ENCODE measurements at regions not wholly inside any gene's neighbourhood (a gene's known extent, or its start where the extent isn't known, plus 50 kb on each side); places are given as distances from the start of the nearest gene placed in this dataset.

DNA sequence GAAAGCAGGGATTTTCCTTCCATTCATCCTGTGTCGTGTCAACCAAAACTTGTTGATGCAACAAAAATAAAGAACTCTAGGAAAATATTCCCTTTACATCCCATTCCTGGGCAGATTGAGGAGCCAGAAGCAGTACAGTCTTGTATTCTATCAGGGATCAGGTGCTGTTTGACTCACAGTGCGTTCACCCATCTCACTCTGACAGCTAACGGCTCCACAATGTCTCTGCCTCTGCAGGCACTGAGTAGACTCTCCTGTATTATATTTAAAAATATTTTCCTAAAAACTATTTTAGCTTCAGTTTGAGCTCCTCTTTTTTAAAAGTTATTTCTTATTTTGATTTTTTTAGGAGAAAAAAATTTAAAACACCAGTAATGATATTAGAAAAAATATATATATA is 600.6 kb upstream of the SALL3 start:
- WGBS, 2 donors (ENCODE audit: extremely low coverage in 2 of 2, insufficient read length in 2 of 2, insufficient replicate concordance in 1 of 2) = no CpG with 5 or more reads among the region's 3 CpGs
- no peak overlapping the region for H2BK15ac ChIP-seq (ENCODE audit: low read length)
- no peak overlapping the region for H3K14ac ChIP-seq (ENCODE audit: low read length)
- no peak overlapping the region for H3K9ac ChIP-seq (ENCODE audit: low read depth, low read length, poor library complexity)
- H3K23ac ChIP-seq (ENCODE audit: low read depth, low read length, poor library complexity) = no peak overlapping the region
- H3K18ac ChIP-seq (ENCODE audit: low read length) = no peak overlapping the region
- no peak overlapping the region for H2BK5ac ChIP-seq (ENCODE audit: low read length)
- no peak for DNase-seq (ENCODE audit: low spot score)
- H4K8ac ChIP-seq (ENCODE audit: low read depth, low read length) = no peak overlapping the region
- no peak overlapping the region for H2BK120ac ChIP-seq (ENCODE audit: low read depth, low read length)
- H3K4ac ChIP-seq (ENCODE audit: low read length) = no peak overlapping the region
- H3K27ac ChIP-seq (replicated peaks; ENCODE audit: low read length) = no peak overlapping the region
- peaks cover 0 to 5% (median 0%) of the 10 kb centered on the region in 3 experiments for H3K27me3 ChIP-seq (ENCODE audit: control insufficient read depth in 3 of 3, insufficient read depth in 3 of 3, low read depth in 1 of 3, low read length in 3 of 3)
- no peak overlapping the region for H3K4me2 ChIP-seq (ENCODE audit: insufficient read depth, low read length, poor library complexity, severe bottlenecking)
- no peak overlapping the region for H2AFZ ChIP-seq (ENCODE audit: low read length)
- H3K9me3 ChIP-seq (replicated peaks in 1 of 2; ENCODE audit: control insufficient read depth in 2 of 2, insufficient read depth in 1 of 2, low read depth in 1 of 2, low read length in 2 of 2) = no peaks in the 10 kb centered on the region
- H3K4me1 ChIP-seq (ENCODE audit: control insufficient read depth in 2 of 2, insufficient read depth in 1 of 2, low read depth in 1 of 2, low read length in 2 of 2) = peaks cover 0 to 2% of the 10 kb centered on the region in 2 donors
- no peaks in the 10 kb centered on the region for H3K36me3 ChIP-seq (replicated peaks in 1 of 2; ENCODE audit: control insufficient read depth in 2 of 2, insufficient read depth in 2 of 2, low read length in 2 of 2)
- no peak overlapping the region for H3K4me3 ChIP-seq (ENCODE audit: low read length in 2 of 2)
- no peaks in the 10 kb centered on the region for H3K79me1 ChIP-seq (ENCODE audit: low read depth, low read length)
- H4K91ac ChIP-seq (ENCODE audit: low read depth, low read length, poor library complexity) = no peak overlapping the region
- H2AK5ac ChIP-seq (ENCODE audit: low read depth, low read length) = no peak overlapping the region
- no peak overlapping the region for H2BK12ac ChIP-seq (ENCODE audit: low read length)

DNA sequence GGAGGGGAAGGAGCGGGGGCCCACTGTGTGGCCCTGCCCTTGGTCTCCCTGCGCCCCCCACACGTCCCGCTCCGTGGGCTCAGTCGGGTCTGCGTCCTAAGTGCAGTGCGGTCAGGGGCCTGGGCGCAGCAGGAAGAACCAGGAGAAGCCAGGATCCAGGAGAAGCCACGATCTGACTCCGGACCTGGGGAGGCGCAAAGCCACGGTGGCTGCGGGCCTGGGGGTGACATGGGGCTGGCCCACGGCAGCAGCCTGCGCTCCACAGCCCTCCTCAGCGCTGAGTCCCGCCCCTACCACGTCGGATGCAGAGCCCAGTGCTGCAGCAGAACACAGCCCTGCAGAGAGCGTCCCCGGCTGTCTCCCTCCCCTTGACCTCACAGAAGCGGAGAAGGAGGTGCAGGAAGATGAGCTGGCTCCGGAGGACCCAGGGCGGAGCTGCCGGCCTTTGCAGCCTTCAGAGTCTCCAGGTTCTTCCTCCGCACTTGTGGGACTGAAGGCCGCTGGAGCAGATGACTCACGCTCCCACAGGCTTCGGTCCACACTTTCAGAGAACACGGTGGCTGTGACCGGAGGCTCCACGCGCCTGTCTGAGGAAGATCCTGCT is 589.2 kb upstream of the SALL3 start:
- H3K4ac ChIP-seq (ENCODE audit: low read length) = no peak overlapping the region
- H3K36me3 ChIP-seq (replicated peaks in 1 of 2; ENCODE audit: control insufficient read depth in 2 of 2, insufficient read depth in 2 of 2, low read length in 2 of 2) = no peaks in the 10 kb centered on the region
- peak overlapping the region; percentile 18 for H3K23ac ChIP-seq (ENCODE audit: low read depth, low read length, poor library complexity)
- H3K9me3 ChIP-seq (replicated peaks in 1 of 2; ENCODE audit: control insufficient read depth in 2 of 2, insufficient read depth in 1 of 2, low read depth in 1 of 2, low read length in 2 of 2) = no peaks in the 10 kb centered on the region
- no peak overlapping the region for H2AFZ ChIP-seq (ENCODE audit: low read length)
- no peak overlapping the region for H2BK15ac ChIP-seq (ENCODE audit: low read length)
- no peak overlapping the region for H4K8ac ChIP-seq (ENCODE audit: low read depth, low read length)
- no peaks in the 10 kb centered on the region for H3K4me1 ChIP-seq (ENCODE audit: control insufficient read depth in 2 of 2, insufficient read depth in 1 of 2, low read depth in 1 of 2, low read length in 2 of 2)
- H2BK5ac ChIP-seq (ENCODE audit: low read length) = no peak overlapping the region
- no peak overlapping the region for H4K91ac ChIP-seq (ENCODE audit: low read depth, low read length, poor library complexity)
- H3K4me2 ChIP-seq (ENCODE audit: insufficient read depth, low read length, poor library complexity, severe bottlenecking) = no peak overlapping the region
- no peak overlapping the region for H3K27ac ChIP-seq (replicated peaks; ENCODE audit: low read length)
- H3K9ac ChIP-seq (ENCODE audit: low read depth, low read length, poor library complexity) = no peak overlapping the region
- peak overlapping the region; percentile 24 for H2AK5ac ChIP-seq (ENCODE audit: low read depth, low read length)
- no peaks in the 10 kb centered on the region for H3K27me3 ChIP-seq (ENCODE audit: control insufficient read depth in 3 of 3, insufficient read depth in 3 of 3, low read depth in 1 of 3, low read length in 3 of 3)
- no peaks in the 10 kb centered on the region for H3K79me1 ChIP-seq (ENCODE audit: low read depth, low read length)
- no CpG with 5 or more reads among the region's 34 CpGs for WGBS, 2 donors (ENCODE audit: extremely low coverage in 2 of 2, insufficient read length in 2 of 2, insufficient replicate concordance in 1 of 2)
- peak overlapping the region; percentile 88 for H3K18ac ChIP-seq (ENCODE audit: low read length)
- no peak overlapping the region for H2BK120ac ChIP-seq (ENCODE audit: low read depth, low read length)
- no peak for DNase-seq (ENCODE audit: low spot score)
- no peak overlapping the region for H3K14ac ChIP-seq (ENCODE audit: low read length)
- H3K4me3 ChIP-seq (ENCODE audit: low read length in 2 of 2) = no peak overlapping the region
- H2BK12ac ChIP-seq (ENCODE audit: low read length) = no peak overlapping the region

DNA sequence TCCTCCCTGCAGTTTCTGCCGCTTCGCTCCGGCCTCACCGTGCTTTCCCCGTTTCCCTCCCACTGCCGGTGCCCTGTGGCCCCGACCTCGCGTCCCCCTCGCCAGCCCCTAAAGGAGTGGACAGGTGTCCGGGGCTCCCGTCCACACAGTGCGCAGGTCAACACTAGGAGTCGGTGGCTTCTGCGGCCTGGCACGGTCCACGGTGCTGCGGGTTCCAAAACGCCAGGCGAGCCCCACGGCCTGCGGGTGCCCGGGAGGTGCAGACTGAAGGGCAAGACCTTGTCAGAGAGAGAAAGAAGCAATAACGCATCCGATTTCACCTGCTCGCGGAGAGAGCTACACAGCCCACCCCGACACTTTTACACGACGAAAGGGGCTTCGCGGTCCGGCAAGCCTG is 588.7 kb upstream of the SALL3 start:
- H4K91ac ChIP-seq (ENCODE audit: low read depth, low read length, poor library complexity) = no peak overlapping the region

GRCh38 chr18:78393086-78393862 is 586.3 kb upstream of the SALL3 start:
- H3K9me3 ChIP-seq (replicated peaks in 1 of 2; ENCODE audit: control insufficient read depth in 2 of 2, insufficient read depth in 1 of 2, low read depth in 1 of 2, low read length in 2 of 2) = peaks cover 0 to 2% of the 10 kb centered on the region in 2 donors
- H3K79me1 ChIP-seq (ENCODE audit: low read depth, low read length) = no peaks in the 10 kb centered on the region
- H3K9ac ChIP-seq (ENCODE audit: low read depth, low read length, poor library complexity) = no peak overlapping the region
- H3K27me3 ChIP-seq (ENCODE audit: control insufficient read depth in 3 of 3, insufficient read depth in 3 of 3, low read depth in 1 of 3, low read length in 3 of 3) = no peaks in the 10 kb centered on the region
- no peak overlapping the region for H3K18ac ChIP-seq (ENCODE audit: low read length)
- H3K23ac ChIP-seq (ENCODE audit: low read depth, low read length, poor library complexity) = no peak overlapping the region
- H2BK15ac ChIP-seq (ENCODE audit: low read length) = no peak overlapping the region
- no peak overlapping the region for H3K4ac ChIP-seq (ENCODE audit: low read length)
- no peak overlapping the region for H2BK120ac ChIP-seq (ENCODE audit: low read depth, low read length)
- H3K27ac ChIP-seq (replicated peaks; ENCODE audit: low read length) = no peak overlapping the region
- H2BK12ac ChIP-seq (ENCODE audit: low read length) = no peak overlapping the region
- no peak overlapping the region for H3K4me3 ChIP-seq (ENCODE audit: low read length in 2 of 2)
- WGBS, 2 donors (ENCODE audit: extremely low coverage in 2 of 2, insufficient read length in 2 of 2, insufficient replicate concordance in 1 of 2) = no CpG with 5 or more reads among the region's 14 CpGs
- no peak overlapping the region for H2AK5ac ChIP-seq (ENCODE audit: low read depth, low read length)
- no peak overlapping the region for H2BK5ac ChIP-seq (ENCODE audit: low read length)
- H3K4me2 ChIP-seq (ENCODE audit: insufficient read depth, low read length, poor library complexity, severe bottlenecking) = no peak overlapping the region
- no peak overlapping the region for H4K8ac ChIP-seq (ENCODE audit: low read depth, low read length)
- H2AFZ ChIP-seq (ENCODE audit: low read length) = no peak overlapping the region
- DNase-seq (ENCODE audit: low spot score) = no peak
- H3K14ac ChIP-seq (ENCODE audit: low read length) = no peak overlapping the region
- no peaks in the 10 kb centered on the region for H3K4me1 ChIP-seq (ENCODE audit: control insufficient read depth in 2 of 2, insufficient read depth in 1 of 2, low read depth in 1 of 2, low read length in 2 of 2)
- H3K36me3 ChIP-seq (replicated peaks in 1 of 2; ENCODE audit: control insufficient read depth in 2 of 2, insufficient read depth in 2 of 2, low read length in 2 of 2) = no peaks in the 10 kb centered on the region
- H4K91ac ChIP-seq (ENCODE audit: low read depth, low read length, poor library complexity) = no peak overlapping the region

More for the DNA sequence above, 588.7 kb upstream of the SALL3 start:
- H3K23ac ChIP-seq (ENCODE audit: low read depth, low read length, poor library complexity) = no peak overlapping the region
- no CpG with 5 or more reads among the region's 33 CpGs for WGBS, 2 donors (ENCODE audit: extremely low coverage in 2 of 2, insufficient read length in 2 of 2, insufficient replicate concordance in 1 of 2)
- H3K27me3 ChIP-seq (ENCODE audit: control insufficient read depth in 3 of 3, insufficient read depth in 3 of 3, low read depth in 1 of 3, low read length in 3 of 3) = no peaks in the 10 kb centered on the region
- H2AFZ ChIP-seq (ENCODE audit: low read length) = no peak overlapping the region
- no peak overlapping the region for H3K14ac ChIP-seq (ENCODE audit: low read length)
- H3K4ac ChIP-seq (ENCODE audit: low read length) = no peak overlapping the region
- no peak overlapping the region for H2BK15ac ChIP-seq (ENCODE audit: low read length)
- H2BK5ac ChIP-seq (ENCODE audit: low read length) = no peak overlapping the region
- no peak overlapping the region for H3K4me3 ChIP-seq (ENCODE audit: low read length in 2 of 2)
- no peak overlapping the region for H3K9ac ChIP-seq (ENCODE audit: low read depth, low read length, poor library complexity)
- no peaks in the 10 kb centered on the region for H3K36me3 ChIP-seq (replicated peaks in 1 of 2; ENCODE audit: control insufficient read depth in 2 of 2, insufficient read depth in 2 of 2, low read length in 2 of 2)
- no peak overlapping the region for H2BK120ac ChIP-seq (ENCODE audit: low read depth, low read length)
- peak overlapping the region; percentile 24 for H2AK5ac ChIP-seq (ENCODE audit: low read depth, low read length)
- no peaks in the 10 kb centered on the region for H3K9me3 ChIP-seq (replicated peaks in 1 of 2; ENCODE audit: control insufficient read depth in 2 of 2, insufficient read depth in 1 of 2, low read depth in 1 of 2, low read length in 2 of 2)
- no peak overlapping the region for H3K4me2 ChIP-seq (ENCODE audit: insufficient read depth, low read length, poor library complexity, severe bottlenecking)
- H3K27ac ChIP-seq (replicated peaks; ENCODE audit: low read length) = no peak overlapping the region
- H3K18ac ChIP-seq (ENCODE audit: low read length) = peak overlapping the region; percentile 46
- no peak for DNase-seq (ENCODE audit: low spot score)
- no peak overlapping the region for H2BK12ac ChIP-seq (ENCODE audit: low read length)
- no peaks in the 10 kb centered on the region for H3K79me1 ChIP-seq (ENCODE audit: low read depth, low read length)
- H4K8ac ChIP-seq (ENCODE audit: low read depth, low read length) = no peak overlapping the region
- H3K4me1 ChIP-seq (ENCODE audit: control insufficient read depth in 2 of 2, insufficient read depth in 1 of 2, low read depth in 1 of 2, low read length in 2 of 2) = no peaks in the 10 kb centered on the region

All from neuronal stem cell (in vitro differentiated cells).